HCT116 (cell line): ENCODE measurements at regions not wholly inside any gene's neighbourhood (a gene's known extent, or its start where the extent isn't known, plus 50 kb on each side); places are given as distances from the start of the nearest gene placed in this dataset.

Experiments
- ATF3 ChIP-seq: IDR thresholded peaks from 2 replicates; pipeline ENCODE4 v1.6.1; 2012
- CEBPB ChIP-seq: IDR thresholded peaks from 2 replicates; pipeline ENCODE4 v1.6.1; 2012; ENCODE audit warnings: low read depth
- CTCF ChIP-seq, 3 experiments: fragments of 200-600 bp in 1 of 3; sonication (generic) in 1 of 3; IDR thresholded peaks in 2 of 3; conservative IDR thresholded peaks in 1 of 3; 2 replicates each; pipeline ENCODE4 v1.5.1; 2012 to 2017; ENCODE audit warnings: low read depth in 2 of 3, low read length in 2 of 3, antibody characterized with exemption in 1 of 3, borderline replicate concordance in 1 of 3, control low read depth in 1 of 3, mild to moderate bottlenecking in 1 of 3, mixed read lengths in 1 of 3, mixed run types in 1 of 3, moderate library complexity in 1 of 3; ENCODE audit not compliant: insufficient read depth in 1 of 3
- EZH2 ChIP-seq: fragments of 200-600 bp; sonication (generic); IDR thresholded peaks from 2 replicates; pipeline ENCODE4 v1.6.1; 2017; ENCODE audit warnings: antibody characterized with exemption, mixed run types
- FOSL1 ChIP-seq: IDR thresholded peaks from 2 replicates; pipeline ENCODE4 v1.6.1; 2012; ENCODE audit warnings: low read depth
- MAX ChIP-seq: IDR thresholded peaks from 2 replicates; pipeline ENCODE4 v1.6.1; 2012
- POLR2A ChIP-seq: IDR thresholded peaks from 2 replicates; pipeline ENCODE4 v1.7.0; 2011; ENCODE audit warnings: borderline replicate concordance; ENCODE audit not compliant: insufficient read depth, insufficient read length; ENCODE audit errors: extremely low read depth
- POLR2AphosphoS5 ChIP-seq: IDR thresholded peaks from 2 replicates; pipeline ENCODE4 v1.6.1; 2011; ENCODE audit warnings: mild to moderate bottlenecking, low read depth, low read length, moderate library complexity
- RAD21 ChIP-seq: IDR thresholded peaks from 2 replicates; pipeline ENCODE4 v1.6.1; 2012; ENCODE audit warnings: low read depth, mild to moderate bottlenecking
- SP1 ChIP-seq: IDR thresholded peaks from 2 replicates; pipeline ENCODE4 v1.6.1; 2012; ENCODE audit warnings: low read depth
- TCF7L2 ChIP-seq: IDR thresholded peaks from 2 replicates; pipeline ENCODE4 v1.7.0; 2011; ENCODE audit warnings: borderline replicate concordance, inconsistent platforms; ENCODE audit not compliant: insufficient read depth, insufficient read length; ENCODE audit errors: extremely low read depth
- ZNF274 ChIP-seq: fragments of 200-500 bp; sonication (Bioruptor generic); IDR thresholded peaks from 2 replicates; pipeline ENCODE4 v1.6.1; 2014; ENCODE audit warnings: mild to moderate bottlenecking, low read depth, low read length, inconsistent platforms

GRCh38 chr9:89243296-89244061 lies 64.9 kb upstream of the SHC3 start:
- no peak for TF ChIP-seq CTCF (IDR thresholded peaks at IDR 0.05 in 2 of 3, conservative IDR thresholded peaks at IDR 0.05 in 1 of 3; ENCODE audit: borderline replicate concordance in 1 of 3, insufficient read depth in 1 of 3, low read depth in 2 of 3, low read length in 2 of 3)
- no peak for TF ChIP-seq CEBPB
- no peak for TF ChIP-seq RAD21
- no peak for TF ChIP-seq POLR2A
- no peak for TF ChIP-seq MAX
- no peak for TF ChIP-seq POLR2AphosphoS5
- TF ChIP-seq EZH2: no peak
- no peak for TF ChIP-seq ZNF274
- TF ChIP-seq SP1: no peak
- TF ChIP-seq ATF3: no peak
- TF ChIP-seq TCF7L2: no peak
- no peak for TF ChIP-seq FOSL1
